ENCODE measurements at regions not wholly inside any gene's neighbourhood (a gene's known extent, or its start where the extent isn't known, plus 50 kb on each side); places are given as distances from the start of the nearest gene placed in this dataset.
"Not testable (repeated sequence)": the region's sequence is repeated elsewhere in the genome, so short reads cannot be mapped to it uniquely, and the experiment has no call there.

- DNase-seq (ENCODE audit: low spot score); H3K4me1 Mint-ChIP-seq; H3K27me3 Mint-ChIP-seq (ENCODE audit: low read depth); H3K27ac Mint-ChIP-seq; H3K36me3 Mint-ChIP-seq; POLR2A ChIA-PET; H3K4me3 Mint-ChIP-seq; CTCF ChIA-PET; ATAC-seq: not testable (repeated sequence)
- peaks cover 31% of the 10 kb centered on the region for H3K9me3 Mint-ChIP-seq
These were observed 106.0 kb downstream of the SPATA18 start for GRCh38 chr4:52157071-52157470.

- ChIA-PET POLR2A (no interaction called here), CTCF (interaction anchor here (0.6 kb wide), 1 partner anchor 41 kb away, joined by 3 read pairs; no protein-coding TSS in a partner anchor)
- peaks cover 27% of the 10 kb centered on the region for H3K9me3 Mint-ChIP-seq
- ATAC-seq (no peak), DNase-seq (ENCODE audit: low spot score) (no peak)
- no peaks in the 10 kb centered on the region for H3K4me1 Mint-ChIP-seq
- H3K4me3 Mint-ChIP-seq = no peak overlapping the region
- H3K36me3 Mint-ChIP-seq = no peaks in the 10 kb centered on the region
- no peak for TF ChIP-seq CREM (CRISPR knock-in tag; IDR thresholded peaks at IDR 0.05)
- TF ChIP-seq HMGA2 (CRISPR knock-in tag; IDR thresholded peaks at IDR 0.05) = no peak
- TF ChIP-seq TP53 (CRISPR knock-in tag; IDR thresholded peaks at IDR 0.05) = no peak
- TF ChIP-seq CDX4 (CRISPR knock-in tag; IDR thresholded peaks at IDR 0.05; ENCODE audit: borderline replicate concordance) = no peak
- no peak for TF ChIP-seq ZNF416 (CRISPR knock-in tag; IDR thresholded peaks at IDR 0.05)
- TF ChIP-seq PRRX2 (CRISPR knock-in tag; IDR thresholded peaks at IDR 0.05) = no peak
- TF ChIP-seq RELA (CRISPR knock-in tag; IDR thresholded peaks at IDR 0.05; ENCODE audit: borderline replicate concordance) = no peak
- TF ChIP-seq ZNF138 (CRISPR knock-in tag; conservative IDR thresholded peaks at IDR 0.05) = no peak
- TF ChIP-seq NR3C1 (CRISPR knock-in tag; conservative IDR thresholded peaks at IDR 0.05; ENCODE audit: low read depth) = no peak
- no peak for TF ChIP-seq FOXK1 (CRISPR knock-in tag; IDR thresholded peaks at IDR 0.05)
- TF ChIP-seq AR (CRISPR knock-in tag; IDR thresholded peaks at IDR 0.05) = no peak
- TF ChIP-seq GTF2I (CRISPR knock-in tag; conservative IDR thresholded peaks at IDR 0.05) = no peak
- TF ChIP-seq TCF7 (CRISPR knock-in tag; IDR thresholded peaks at IDR 0.05; ENCODE audit: low read depth) = no peak
- no peak overlapping the region for H3K27ac Mint-ChIP-seq
- peaks cover 7% of the 10 kb centered on the region; the same call in 1 of the 2 replicates for H3K27me3 Mint-ChIP-seq (ENCODE audit: low read depth)
These were observed 106.7 kb downstream of the SPATA18 start for GRCh38 chr4:52157641-52158316.

GRCh38 chr4:52160859-52161258 is 109.8 kb downstream of the SPATA18 start:
- H3K4me1 Mint-ChIP-seq = no peaks in the 10 kb centered on the region
- no peaks in the 10 kb centered on the region for H3K36me3 Mint-ChIP-seq
- H3K27ac Mint-ChIP-seq = no peak overlapping the region
- TF ChIP-seq ZNF138 (CRISPR knock-in tag; conservative IDR thresholded peaks at IDR 0.05) (no peak), ATF1 (CRISPR knock-in tag; IDR thresholded peaks at IDR 0.05) (no peak), ZNF416 (CRISPR knock-in tag; IDR thresholded peaks at IDR 0.05) (no peak), FOXP1 (CRISPR knock-in tag; IDR thresholded peaks at IDR 0.05; ENCODE audit: borderline replicate concordance) (no peak), ZNF532 (CRISPR knock-in tag; IDR thresholded peaks at IDR 0.05; ENCODE audit: borderline replicate concordance) (no peak)
- DNase-seq (ENCODE audit: low spot score) (no peak), ATAC-seq (no peak)
- peaks cover 6% of the 10 kb centered on the region; the same call in 1 of the 2 replicates for H3K27me3 Mint-ChIP-seq (ENCODE audit: low read depth)
- POLR2A ChIA-PET = no interaction called here
- H3K9me3 Mint-ChIP-seq = peaks cover 23% of the 10 kb centered on the region
- CTCF ChIA-PET = no interaction called here
- H3K4me3 Mint-ChIP-seq = no peak overlapping the region
